Activated naive CD4-positive, alpha-beta T cell treated with anti-CD3 and anti-CD28 coated beads, Interleukin-2, amount 10 ng/mL, durations not matched to agents 7 days and 5 days (primary cell): ENCODE measurements at regions not wholly inside any gene's neighbourhood (a gene's known extent, or its start where the extent isn't known, plus 50 kb on each side); places are given as distances from the start of the nearest gene placed in this dataset.
"Not testable (repeated sequence)": the region's sequence is repeated elsewhere in the genome, so short reads cannot be mapped to it uniquely, and the experiment has no call there.

Experiments
- CTCF ChIA-PET: fragments of 350-600 bp; sonication (Branson Sonifier 250); formaldehyde crosslinking; loops from one replicate; lab custom pipeline; 2021; ENCODE audit warnings: antibody characterized with exemption; lab: Charles Lee
- DNase-seq: peaks from one replicate; pipeline ENCODE4 v3.0.0-alpha.2; 2020
- H3K27ac Mint-ChIP-seq: one replicate; pipeline ENCODE4 v1.8.0; 2021; ENCODE audit warnings: mild to moderate bottlenecking, moderate library complexity, mixed read lengths
- H3K27me3 Mint-ChIP-seq: one replicate; pipeline ENCODE4 v1.8.0; 2021; ENCODE audit warnings: mild to moderate bottlenecking, mixed read lengths
- H3K36me3 Mint-ChIP-seq: one replicate; pipeline ENCODE4 v1.8.0; 2021; ENCODE audit warnings: mixed read lengths
- H3K4me1 Mint-ChIP-seq: one replicate; pipeline ENCODE4 v1.8.0; 2021; ENCODE audit warnings: mixed read lengths
- H3K4me3 Mint-ChIP-seq: one replicate; pipeline ENCODE4 v1.8.0; 2021; ENCODE audit warnings: mild to moderate bottlenecking, moderate library complexity, mixed read lengths
- H3K9me3 Mint-ChIP-seq: one replicate; pipeline ENCODE4 v1.8.0; 2021; ENCODE audit warnings: mixed read lengths

DNA sequence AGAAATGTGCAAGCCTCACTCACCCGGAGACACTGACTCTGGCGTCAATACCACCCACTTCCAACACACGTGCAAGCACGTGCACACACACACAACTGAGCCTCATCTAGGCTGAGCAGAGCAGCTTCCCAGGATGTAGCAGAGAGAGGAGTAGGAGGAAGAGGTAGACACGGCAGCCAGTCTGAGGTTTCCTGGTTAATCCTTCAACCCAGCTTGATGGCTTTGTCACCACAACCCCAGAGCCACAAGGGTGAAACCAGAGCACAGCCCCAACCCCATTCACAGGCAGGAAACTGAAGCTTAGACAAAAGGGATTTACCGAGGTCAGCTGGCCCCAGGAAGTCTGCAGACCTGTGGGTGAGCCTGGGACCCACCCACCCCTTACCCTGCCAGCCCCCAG is 905.3 kb downstream of the TUBA3C start:
- H3K27ac Mint-ChIP-seq, H3K36me3 Mint-ChIP-seq, H3K27me3 Mint-ChIP-seq, CTCF ChIA-PET, DNase-seq, H3K4me1 Mint-ChIP-seq, H3K4me3 Mint-ChIP-seq: not testable (repeated sequence)
- H3K9me3 Mint-ChIP-seq, result peaks cover 25% of the 10 kb centered on the region

DNA sequence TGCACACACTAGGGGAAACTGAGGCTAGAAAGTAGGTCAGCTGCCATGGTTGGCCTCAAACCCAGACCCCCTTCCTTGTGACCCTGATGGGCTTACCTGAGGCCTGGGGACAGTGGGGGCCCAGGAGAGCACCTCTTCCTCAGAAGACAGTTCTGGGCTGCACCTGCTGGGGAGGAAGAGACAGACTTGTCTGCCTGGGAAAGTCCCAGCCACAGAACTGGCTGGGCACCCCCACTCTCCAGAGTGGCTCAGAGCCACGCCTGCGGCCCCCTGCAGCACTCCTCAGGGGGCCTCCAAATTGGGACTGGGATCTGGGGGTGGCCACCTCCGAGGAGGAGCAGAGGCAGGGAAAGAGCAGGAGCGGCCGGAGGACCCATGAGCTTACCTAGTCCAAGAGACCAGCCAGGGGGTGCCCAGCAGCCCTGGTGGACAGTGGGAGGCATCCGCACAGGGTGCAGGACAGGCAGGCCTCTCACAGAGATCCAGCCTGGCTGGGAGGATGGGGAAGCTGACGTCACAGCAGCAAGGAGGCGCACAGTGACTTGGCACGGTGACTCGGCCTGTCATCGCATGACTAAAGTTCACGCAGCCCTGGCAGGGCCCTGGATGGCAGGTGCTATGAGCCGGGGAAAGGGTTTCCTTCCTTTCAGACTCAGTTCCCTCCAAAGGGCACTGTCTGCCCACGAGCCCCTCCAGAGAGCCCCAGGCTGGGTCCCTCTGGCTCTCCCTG is 907.7 kb downstream of the TUBA3C start:
- DNase-seq, H3K27me3 Mint-ChIP-seq, H3K27ac Mint-ChIP-seq, H3K4me1 Mint-ChIP-seq, H3K36me3 Mint-ChIP-seq, CTCF ChIA-PET, H3K4me3 Mint-ChIP-seq: not testable (repeated sequence)
- peaks cover 18% of the 10 kb centered on the region for H3K9me3 Mint-ChIP-seq

DNA sequence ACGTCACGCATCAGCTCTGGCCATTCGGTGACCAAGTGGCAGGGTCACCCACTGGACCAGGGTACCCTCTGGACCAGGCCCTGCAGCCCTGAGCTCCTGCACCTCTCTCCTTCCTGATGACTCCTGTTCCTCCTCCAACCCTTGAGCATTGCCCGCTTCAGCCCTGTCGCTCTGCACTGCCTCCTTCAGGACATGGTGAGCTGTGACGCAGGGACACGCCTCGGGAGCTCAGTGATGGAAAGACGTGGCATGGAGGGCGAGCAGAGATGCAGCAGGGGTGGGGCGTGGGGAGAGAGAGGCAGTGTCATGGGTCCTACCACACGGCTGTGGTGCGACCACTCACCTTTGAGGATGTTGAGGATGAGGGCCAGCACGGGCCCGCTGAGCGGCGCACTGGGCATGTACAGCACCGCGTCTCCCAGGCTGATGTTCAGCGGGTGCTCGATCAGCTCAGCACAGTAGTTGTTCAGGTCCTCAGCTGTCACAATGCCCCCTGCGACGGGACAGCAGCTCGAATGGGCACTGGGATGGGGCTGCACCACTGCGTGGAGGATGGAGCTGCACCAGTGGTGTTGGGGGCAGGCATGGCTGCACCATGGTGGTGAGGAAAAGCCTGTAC is 922.7 kb downstream of the TUBA3C start:
- H3K4me3 Mint-ChIP-seq, DNase-seq, CTCF ChIA-PET, H3K27me3 Mint-ChIP-seq, H3K4me1 Mint-ChIP-seq, H3K27ac Mint-ChIP-seq, H3K36me3 Mint-ChIP-seq: not testable (repeated sequence)
- H3K9me3 Mint-ChIP-seq, result peaks cover 36% of the 10 kb centered on the region

DNA sequence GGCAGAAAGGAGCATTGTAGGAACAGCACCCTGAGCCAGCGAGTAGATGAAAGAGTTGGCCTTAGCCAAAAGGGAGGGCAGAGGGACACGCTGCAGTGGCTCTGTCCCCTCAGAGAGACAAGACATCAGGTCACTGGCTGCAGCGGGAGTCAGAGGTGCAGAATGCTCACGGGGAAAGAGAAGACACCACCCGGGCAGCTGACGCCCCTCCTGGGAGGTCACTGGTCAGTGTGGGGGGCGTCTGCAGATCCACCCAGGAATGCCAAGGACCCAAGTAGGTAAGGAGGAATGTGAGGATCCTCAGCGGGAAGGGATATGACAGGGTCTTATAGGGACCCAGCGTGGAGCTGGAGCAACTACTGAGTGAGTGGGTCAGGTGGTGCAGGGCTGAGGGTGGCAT is 923.9 kb downstream of the TUBA3C start:
- H3K9me3 Mint-ChIP-seq, result peaks cover 41% of the 10 kb centered on the region
- H3K4me3 Mint-ChIP-seq, H3K27ac Mint-ChIP-seq, CTCF ChIA-PET, DNase-seq, H3K36me3 Mint-ChIP-seq, H3K27me3 Mint-ChIP-seq, H3K4me1 Mint-ChIP-seq: not testable (repeated sequence)

DNA sequence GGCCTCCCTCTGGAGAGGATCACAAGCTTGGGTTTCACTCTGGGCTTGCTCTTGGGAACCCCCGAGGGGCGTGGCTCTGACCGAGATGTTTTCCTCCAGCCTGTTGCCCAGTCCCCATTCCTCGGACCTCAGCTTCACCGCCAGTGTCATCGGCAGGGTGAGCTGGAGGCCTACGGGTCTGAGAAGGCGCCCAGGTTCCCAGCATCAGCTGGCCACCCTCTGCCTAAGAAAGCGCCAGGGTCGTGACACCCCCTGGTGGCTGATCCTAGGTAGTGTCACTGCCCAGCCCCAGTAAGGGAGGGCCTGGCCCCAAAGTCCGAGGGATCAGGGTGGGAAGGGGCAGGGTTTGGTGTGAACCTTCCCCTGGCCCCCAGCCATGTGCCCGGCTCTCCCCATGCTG is 928.8 kb downstream of the TUBA3C start:
- H3K27ac Mint-ChIP-seq, CTCF ChIA-PET, H3K27me3 Mint-ChIP-seq, DNase-seq, H3K36me3 Mint-ChIP-seq, H3K4me1 Mint-ChIP-seq, H3K4me3 Mint-ChIP-seq: not testable (repeated sequence)
- peaks cover 42% of the 10 kb centered on the region for H3K9me3 Mint-ChIP-seq

DNA sequence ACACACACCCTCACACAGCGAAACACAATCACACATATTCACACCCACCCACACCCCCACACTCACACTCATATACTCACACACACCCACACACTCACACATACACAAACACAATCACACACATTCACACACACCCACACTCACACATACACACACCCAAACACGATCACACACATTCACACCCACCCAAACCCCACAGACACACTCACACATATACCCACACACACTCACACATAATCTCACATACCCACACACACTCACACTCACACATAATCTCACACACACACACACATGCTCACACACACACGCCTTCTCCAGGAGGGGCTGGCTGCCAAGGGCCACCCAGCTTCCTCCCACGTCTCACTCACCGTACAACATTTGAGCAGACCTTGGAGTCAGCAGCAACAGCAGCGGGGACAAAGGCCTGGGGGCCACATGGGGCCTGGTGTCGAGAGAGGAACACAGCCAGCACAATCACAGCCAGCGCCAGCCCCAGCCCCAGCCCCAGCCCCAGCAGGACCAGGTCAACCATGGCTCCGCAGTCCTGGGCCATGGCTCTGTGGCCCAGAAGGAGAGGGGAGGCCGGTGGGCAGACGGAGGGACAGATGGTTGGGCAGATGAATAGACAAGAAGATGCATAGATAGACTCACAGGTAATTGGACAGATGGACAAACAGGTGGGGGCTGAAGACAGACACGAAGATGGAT is 932.9 kb downstream of the TUBA3C start:
- H3K36me3 Mint-ChIP-seq, CTCF ChIA-PET, DNase-seq, H3K4me1 Mint-ChIP-seq, H3K27ac Mint-ChIP-seq, H3K4me3 Mint-ChIP-seq, H3K27me3 Mint-ChIP-seq: not testable (repeated sequence)
- peaks cover 27% of the 10 kb centered on the region for H3K9me3 Mint-ChIP-seq

DNA sequence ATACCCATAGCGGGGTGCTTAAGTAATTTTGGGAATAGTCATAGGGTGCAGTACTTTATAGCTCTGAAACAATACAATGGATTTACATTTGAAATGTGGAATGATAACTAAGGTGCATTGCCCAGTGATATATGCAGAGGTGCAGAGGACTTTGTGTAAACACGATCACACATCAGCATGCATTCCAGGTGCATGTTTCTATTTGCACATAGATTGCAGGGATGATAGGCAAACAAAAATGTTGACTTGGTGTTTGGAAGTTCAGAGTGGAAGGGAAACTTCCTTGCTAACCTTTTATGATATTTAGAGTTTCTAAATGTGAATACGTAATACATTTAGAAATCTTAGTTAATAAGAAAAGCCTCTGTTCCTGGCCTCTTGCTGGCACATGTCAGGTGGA is 941.5 kb downstream of the TUBA3C start:
- DNase-seq, result not testable (repeated sequence)
- peaks cover 41% of the 10 kb centered on the region for H3K9me3 Mint-ChIP-seq

DNA sequence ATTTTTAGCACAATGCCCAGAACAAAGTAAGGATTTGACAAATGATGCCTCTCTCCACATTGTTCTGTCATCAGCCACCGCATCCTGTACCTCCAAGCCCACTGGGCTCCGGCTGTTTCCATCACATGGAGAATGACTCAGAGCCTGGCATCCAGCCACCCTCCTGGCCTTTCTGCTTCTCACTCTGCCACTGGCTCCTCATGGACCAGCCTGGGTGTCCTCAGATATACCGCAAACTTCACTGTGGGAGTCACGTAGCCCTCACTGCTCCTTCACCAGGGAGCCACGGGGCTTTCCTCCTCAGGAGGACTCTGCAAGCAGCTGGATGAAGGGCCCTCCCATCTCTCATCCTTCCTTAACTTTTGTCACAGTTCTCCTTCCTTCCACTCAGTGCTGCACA is 943.0 kb downstream of the TUBA3C start:
- H3K36me3 Mint-ChIP-seq, H3K27ac Mint-ChIP-seq, H3K27me3 Mint-ChIP-seq, H3K4me3 Mint-ChIP-seq, H3K4me1 Mint-ChIP-seq, DNase-seq, CTCF ChIA-PET: not testable (repeated sequence)
- H3K9me3 Mint-ChIP-seq, result peaks cover 44% of the 10 kb centered on the region

More for the DNA sequence above, 941.5 kb downstream of the TUBA3C start:
- CTCF ChIA-PET, H3K27me3 Mint-ChIP-seq, H3K27ac Mint-ChIP-seq, H3K4me3 Mint-ChIP-seq, H3K4me1 Mint-ChIP-seq, H3K36me3 Mint-ChIP-seq: not testable (repeated sequence)

DNA sequence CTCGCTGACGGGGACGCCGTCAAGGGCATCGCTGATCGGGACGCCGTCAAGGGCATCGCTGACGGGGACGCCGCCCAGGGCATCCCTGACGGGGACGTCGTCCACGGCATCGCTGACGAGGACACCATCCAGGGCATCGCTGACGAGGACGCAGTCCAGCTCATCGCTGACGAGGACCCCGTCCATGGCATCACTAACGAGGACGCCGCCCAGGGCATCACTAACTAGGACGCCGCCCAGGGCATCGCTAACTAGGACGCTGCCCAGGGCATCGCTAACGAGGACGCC is 945.2 kb downstream of the TUBA3C start:
- Mint-ChIP-seq H3K4me3 (no peak overlapping the region), H3K4me1 (no peaks in the 10 kb centered on the region), H3K9me3 (peaks cover 38% of the 10 kb centered on the region), H3K27ac (no peak overlapping the region), H3K36me3 (no peaks in the 10 kb centered on the region), H3K27me3 (no peaks in the 10 kb centered on the region)
- no peak for DNase-seq
- CTCF ChIA-PET, result no interaction called here

DNA sequence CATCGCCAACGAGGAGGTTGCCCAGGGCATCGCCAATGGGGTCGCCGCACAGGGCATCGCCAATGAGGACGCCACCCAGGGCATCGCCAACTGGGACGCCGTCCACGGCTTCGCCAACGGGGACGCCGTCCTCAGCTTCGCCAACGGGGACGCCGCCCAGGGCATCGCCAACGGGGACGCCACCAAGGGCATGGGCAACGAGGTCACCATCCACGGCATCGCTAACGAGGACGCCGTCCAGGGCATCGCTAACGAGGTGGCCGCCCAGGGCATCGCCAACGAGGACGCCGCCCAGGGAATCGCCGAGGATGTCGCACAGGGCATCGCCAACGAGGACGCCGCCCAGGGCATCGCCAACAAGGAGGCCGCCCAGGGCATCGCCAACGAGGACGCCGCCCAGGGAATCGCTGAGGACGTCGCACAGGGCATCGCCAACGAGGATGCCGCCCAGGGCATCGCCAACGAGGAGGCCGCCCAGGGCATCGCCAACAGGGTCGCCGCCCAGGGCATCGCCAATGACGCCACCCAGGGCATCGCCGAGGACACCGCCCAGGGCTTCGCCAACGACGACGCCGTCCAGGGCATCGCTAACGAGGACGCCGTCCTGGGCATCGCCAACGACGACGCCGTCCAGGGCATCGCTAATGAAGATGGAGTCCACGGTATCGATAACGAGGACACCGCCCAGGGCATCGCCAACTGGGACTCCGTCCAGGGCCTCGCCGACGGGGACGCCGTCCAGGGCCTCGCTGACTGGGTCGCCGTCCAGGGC is 945.7 kb downstream of the TUBA3C start:
- Mint-ChIP-seq H3K36me3 (no peaks in the 10 kb centered on the region), H3K27me3 (no peaks in the 10 kb centered on the region), H3K27ac (no peak overlapping the region), H3K4me1 (no peaks in the 10 kb centered on the region), H3K9me3 (peaks cover 35% of the 10 kb centered on the region), H3K4me3 (no peak overlapping the region)
- CTCF ChIA-PET, result no interaction called here
- DNase-seq, result no peak

DNA sequence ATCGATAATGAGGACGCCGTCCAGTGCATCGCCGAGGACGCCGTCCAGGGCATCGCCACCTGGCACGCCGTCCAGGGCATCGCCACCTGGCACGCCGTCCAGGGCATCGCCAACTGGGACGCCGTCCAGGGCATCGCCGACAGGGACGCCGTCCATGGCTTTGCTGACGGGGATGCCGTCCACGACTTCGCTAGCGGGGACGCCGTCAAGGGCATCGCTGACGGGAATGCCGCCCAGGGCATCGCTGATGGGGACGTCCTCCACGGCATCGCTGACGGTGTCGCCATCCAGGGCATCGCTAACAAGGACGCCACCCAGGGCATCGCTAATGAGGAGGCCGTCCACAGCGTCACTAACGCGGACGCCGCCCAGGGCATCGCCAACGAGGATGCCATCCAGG is 946.5 kb downstream of the TUBA3C start:
- Mint-ChIP-seq H3K4me1 (no peaks in the 10 kb centered on the region), H3K9me3 (peaks cover 35% of the 10 kb centered on the region), H3K27me3 (no peaks in the 10 kb centered on the region), H3K36me3 (no peaks in the 10 kb centered on the region), H3K27ac (no peak overlapping the region), H3K4me3 (no peak overlapping the region)
- CTCF ChIA-PET, result no interaction called here
- DNase-seq, result no peak

DNA sequence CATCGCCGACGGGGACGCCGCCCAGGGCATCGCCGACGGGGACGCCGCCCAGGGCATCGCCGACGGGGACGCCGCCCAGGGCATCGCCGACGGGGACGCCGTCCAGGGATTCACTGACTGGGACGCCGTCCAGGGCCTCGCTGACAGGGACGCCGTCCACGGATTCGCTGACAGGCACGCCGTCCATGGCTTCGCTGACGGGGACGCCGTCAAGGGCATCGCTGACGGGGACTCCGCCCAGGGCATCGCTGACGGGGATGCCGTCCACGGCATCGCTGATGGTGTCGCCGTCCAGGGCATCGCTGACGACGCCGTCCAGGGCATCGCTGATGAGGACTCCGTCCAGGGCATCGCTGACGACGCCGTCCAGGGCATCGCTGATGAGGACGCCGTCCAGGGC is 947.2 kb downstream of the TUBA3C start:
- DNase-seq, H3K27me3 Mint-ChIP-seq, H3K4me1 Mint-ChIP-seq, CTCF ChIA-PET, H3K27ac Mint-ChIP-seq, H3K36me3 Mint-ChIP-seq, H3K4me3 Mint-ChIP-seq: not testable (repeated sequence)
- peaks cover 30% of the 10 kb centered on the region for H3K9me3 Mint-ChIP-seq

DNA sequence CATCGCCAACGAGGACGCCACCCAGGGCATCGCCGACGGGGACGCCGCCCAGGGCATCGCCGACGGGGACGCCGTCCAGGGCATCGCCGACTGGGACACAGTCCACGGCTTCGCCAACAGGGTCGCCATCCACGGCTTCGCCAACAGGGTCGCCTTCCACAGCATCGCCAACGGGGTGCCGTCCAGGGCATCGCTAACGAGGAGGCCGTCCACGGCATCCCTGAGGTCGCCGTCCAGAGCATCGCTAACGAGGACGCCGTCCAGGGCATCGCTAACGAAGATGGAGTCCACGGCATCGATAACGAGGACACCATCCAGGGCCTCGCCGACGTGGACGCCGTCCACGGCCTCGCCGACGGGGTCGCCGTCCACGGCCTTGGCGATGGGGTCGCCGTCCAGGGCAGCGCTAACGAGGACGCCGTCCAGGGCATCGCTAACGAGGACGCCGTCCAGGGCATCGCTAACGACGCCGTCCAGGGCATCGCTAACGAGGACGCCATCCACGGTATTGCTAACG is 947.8 kb downstream of the TUBA3C start:
- no peak overlapping the region for H3K27ac Mint-ChIP-seq
- no peak for DNase-seq
- no peak overlapping the region for H3K4me3 Mint-ChIP-seq
- peaks cover 24% of the 10 kb centered on the region for H3K9me3 Mint-ChIP-seq
- no peaks in the 10 kb centered on the region for H3K4me1 Mint-ChIP-seq
- CTCF ChIA-PET, result no interaction called here
- H3K27me3 Mint-ChIP-seq, result no peaks in the 10 kb centered on the region
- no peaks in the 10 kb centered on the region for H3K36me3 Mint-ChIP-seq

DNA sequence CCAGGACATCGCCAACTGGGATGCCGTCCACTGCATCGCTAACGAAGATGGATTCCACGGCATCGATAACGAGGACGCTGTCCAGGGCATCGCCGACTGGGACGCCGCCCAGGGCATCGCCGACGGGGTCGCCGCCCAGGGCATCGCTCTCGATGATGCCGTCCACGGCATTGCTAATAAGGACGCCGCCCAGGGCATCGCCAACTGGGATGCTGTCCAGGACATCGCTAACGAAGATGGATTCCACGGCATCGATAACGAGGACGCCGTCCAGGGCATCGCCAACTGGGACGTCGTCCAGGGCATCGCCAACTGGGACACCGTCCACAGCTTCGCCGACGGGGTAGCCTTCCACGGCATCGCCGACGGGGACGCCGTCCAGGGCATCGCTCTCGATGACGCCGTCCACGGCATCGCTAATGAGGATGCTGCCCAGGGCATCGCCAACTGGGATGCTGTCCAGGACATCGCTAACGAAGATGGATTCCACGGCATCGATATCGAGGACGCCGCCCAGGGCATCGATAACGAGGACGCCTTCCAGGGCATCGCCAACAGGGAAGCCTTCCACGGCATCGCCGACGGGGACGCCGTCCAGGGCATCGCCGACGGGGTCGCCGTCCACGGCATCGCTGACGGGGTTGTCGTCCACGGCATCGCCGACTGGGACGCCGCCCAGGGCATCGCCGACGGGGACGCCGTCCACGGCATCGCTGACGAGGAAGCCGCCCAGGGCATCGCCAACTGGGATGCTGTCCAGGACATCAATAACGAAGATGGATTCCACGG is 948.4 kb downstream of the TUBA3C start:
- no peaks in the 10 kb centered on the region for H3K36me3 Mint-ChIP-seq
- H3K9me3 Mint-ChIP-seq, result peaks cover 24% of the 10 kb centered on the region
- no peak overlapping the region for H3K27ac Mint-ChIP-seq
- CTCF ChIA-PET, result no interaction called here
- H3K4me1 Mint-ChIP-seq, result no peaks in the 10 kb centered on the region
- H3K27me3 Mint-ChIP-seq, result no peaks in the 10 kb centered on the region
- DNase-seq, result no peak
- H3K4me3 Mint-ChIP-seq, result no peak overlapping the region
